Stimulated activated CD8-positive, alpha-beta memory T cell treated with anti-CD3 and anti-CD28 coated beads, Interleukin-2, amount 100 ng/mL, for 1 hour (primary cell): ENCODE measurements at regions not wholly inside any gene's neighbourhood (a gene's known extent, or its start where the extent isn't known, plus 50 kb on each side); places are given as distances from the start of the nearest gene placed in this dataset.
"Not testable (repeated sequence)": the region's sequence is repeated elsewhere in the genome, so short reads cannot be mapped to it uniquely, and the experiment has no call there.

Source experiments
- DNase-seq, 2 donors: peaks; one replicate each; pipeline ENCODE4 v3.0.0-alpha.2; 2020; ENCODE audit warnings: low read depth in 2 of 2

DNA sequence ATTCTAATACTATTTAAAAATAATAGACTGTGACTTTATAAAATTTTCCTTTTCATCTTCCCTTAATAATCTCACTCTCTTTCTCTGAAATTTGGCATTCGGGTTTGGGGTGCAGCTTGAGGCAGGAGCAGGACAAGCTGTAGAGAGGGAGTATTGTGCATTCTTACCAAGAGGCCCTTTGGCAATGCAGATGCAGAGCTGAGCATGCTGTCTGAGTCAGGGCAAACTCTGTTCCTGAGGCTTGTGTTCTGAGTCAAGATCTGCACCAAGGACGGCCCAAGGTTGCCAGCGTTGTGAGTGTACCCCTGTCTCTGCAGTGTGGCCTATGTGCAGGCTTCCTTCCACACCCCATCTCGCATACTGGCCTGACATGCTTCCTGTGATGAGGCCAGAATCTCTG is 343.8 kb upstream of the FRG2C start:
- no peak for DNase-seq

DNA sequence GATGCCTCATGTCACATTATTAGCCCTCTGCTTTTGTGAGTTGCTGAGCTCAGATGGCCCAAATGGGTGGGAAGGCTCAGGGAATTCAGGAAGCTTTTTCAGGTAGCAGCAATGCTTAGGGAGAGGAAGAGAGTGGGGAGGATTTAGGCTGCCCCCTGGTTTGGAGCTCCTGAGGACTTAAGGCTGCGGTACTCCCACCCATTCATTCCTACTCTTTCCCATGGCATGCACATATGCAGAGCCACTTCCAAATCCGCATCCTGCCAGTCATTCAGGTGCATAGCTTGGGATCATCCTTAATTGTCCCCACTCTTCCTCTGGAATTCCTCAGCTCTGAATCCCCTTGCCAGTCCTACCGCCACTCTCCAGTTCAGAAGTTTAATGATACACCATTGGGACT is 343.1 kb upstream of the FRG2C start:
- DNase-seq = no peak

DNA sequence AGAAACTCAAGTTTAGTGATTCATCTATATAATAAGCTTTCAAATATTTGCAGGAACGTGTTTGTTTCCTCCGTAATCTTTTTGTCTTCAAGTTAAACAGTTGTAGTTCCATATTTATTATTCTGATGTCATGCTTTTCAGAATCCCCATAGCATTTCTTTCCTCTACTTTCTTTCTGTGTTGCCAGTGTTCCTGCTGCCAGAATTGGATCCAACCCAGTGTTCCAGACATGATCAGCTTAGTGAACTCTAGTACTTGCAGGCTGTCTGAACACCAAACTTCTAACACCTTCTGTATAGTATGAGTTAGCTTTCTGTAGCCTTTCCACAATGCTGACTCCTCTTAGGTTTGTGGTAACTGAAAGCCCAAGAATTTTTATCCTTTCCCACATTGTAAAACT is 340.2 kb upstream of the FRG2C start:
- not testable (repeated sequence) for DNase-seq

DNA sequence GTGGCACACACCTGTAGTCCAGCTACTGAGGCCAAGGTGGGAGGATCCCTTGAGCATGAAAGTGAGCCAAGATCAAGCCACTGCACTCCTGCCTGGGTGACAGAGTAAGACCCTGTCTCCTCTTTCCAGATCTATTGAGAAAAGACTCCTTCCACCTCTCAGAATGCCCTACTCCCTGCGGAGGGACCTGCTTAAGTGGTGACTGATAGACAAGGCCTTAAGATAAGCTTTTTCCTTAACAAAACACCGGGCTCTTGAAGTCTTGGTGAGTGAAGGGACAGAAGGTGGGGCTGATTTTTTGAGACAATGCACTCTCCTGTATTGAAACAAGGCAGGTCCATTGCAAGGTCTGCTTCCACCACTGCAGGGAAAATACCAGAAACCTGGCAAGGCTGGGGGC is 338.4 kb upstream of the FRG2C start:
- no peak for DNase-seq

DNA sequence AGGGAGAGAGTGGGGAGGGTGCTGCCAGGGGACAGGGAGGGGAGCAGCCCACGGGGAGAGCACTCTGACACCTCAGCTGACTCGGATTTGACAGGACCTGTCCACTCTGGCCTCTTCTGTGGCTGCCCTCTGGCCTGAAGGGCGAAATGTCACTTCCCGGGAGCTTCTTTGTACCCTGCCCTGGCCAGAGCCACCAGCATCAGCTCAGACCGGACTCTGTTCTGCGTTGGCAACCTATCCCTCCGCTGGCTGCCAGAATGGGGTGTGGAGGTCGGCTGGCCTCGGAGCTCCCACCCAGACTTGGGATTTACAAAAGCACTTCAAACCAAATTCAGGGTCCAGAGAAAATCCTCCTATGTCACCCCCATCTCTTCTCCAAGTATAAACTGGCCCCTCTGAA is 336.7 kb upstream of the FRG2C start:
- DNase-seq = no peak

DNA sequence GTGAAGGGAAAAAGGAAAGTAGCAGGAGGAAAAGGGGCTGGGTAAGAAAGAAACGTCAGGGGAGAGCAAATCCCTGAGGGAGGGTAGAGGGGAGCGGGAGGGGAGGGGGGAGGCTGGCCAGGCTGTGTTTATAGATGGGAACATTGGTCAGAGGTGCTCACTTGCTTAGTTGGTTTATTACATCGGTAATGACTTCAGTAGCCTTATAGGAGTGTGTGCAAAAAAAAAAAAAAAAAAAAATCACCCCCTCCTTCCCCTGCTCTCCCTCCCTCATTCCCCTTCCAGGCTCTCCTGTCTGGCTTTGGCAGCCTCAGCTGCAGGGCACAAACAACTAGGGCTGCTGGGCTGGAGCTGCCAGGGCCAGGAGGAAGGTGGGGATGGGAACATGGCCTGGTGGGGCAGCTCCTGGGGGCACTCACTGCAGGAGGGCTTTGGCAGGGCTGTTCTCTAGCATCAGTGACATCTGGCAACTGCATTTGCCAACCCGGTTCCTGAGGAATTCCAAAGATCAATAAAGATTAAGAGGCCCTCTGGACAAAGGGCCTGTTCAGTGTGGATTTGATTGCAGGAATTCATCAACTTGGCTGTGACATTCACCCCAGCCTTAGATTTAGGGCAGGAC is 334.5 kb upstream of the FRG2C start:
- no peak for DNase-seq

DNA sequence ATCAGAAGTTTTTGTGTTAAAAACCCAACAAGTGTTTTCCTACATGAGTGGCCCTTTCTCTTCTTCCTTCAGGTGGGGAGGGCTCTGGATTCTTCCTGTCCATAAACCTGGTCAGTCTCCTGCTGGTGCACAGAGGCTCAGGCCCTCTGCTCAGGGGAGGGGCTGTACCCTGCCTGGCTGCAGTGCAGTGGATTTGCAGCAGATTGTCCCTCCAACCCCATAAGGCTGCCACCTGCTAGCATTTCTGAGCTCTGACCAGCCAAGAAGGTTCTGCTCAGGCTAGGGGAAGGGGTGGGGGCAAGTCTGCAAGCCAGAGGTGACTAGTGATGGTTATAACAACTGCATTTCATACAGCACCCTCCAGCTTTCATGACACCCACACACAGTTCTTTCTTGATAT is 333.7 kb upstream of the FRG2C start:
- not testable (repeated sequence) for DNase-seq

DNA sequence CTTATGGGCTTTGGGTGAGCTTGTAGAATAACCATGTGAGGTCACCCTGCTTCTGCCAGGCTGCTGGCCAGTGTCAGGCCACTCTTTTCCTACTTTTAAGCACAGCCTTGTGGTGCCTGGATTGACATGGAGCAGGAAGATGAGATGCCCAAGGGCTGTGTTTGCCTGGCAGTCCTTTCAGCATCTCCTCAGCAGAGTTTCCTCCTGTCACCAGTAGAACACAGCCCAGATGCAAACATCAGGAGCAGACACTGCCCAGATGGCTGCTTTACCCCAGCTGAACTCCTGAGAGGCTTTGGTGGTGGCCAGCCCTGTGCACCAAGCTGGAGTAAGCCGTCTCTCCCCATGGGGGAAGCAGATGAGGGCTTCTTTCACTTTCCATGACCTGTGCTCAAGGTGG is 332.0 kb upstream of the FRG2C start:
- DNase-seq = not testable (repeated sequence)

DNA sequence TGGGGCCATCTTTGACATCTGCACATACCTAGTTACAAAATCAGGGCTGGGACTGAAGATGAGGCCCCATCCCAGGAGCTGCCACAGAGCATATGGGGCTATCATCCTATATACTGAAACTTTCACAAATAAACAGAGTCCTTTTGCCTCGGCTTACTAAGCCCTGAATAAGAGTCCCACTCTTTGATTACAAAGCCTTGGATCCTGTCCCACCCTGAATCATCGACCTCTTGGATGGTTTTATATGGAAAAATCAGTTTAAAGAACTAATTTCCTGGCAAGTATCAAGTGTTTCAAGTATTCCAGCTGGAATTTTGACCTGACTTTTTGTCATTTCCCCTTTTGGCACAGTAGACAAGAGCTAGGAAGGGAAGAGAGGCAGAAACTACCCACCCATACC is 331.3 kb upstream of the FRG2C start:
- no peak for DNase-seq

DNA sequence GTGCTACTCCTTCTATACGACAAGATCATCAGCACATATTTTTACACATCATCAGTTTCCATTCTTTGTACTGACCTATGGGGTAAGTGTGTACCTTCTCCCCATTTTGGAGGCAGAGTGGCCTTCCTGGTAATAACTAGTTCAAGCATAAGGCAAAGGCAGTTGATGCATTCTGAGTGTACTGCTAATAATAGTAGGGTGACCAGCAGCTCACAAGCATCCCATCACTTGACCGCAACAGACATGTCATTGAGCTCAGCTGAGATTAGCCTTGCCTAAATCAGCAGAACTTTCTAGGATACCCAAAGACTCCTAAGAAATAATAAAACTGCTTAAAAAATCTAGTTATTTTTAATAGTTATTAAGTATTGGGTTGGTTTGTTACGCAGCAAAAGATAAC is 329.8 kb upstream of the FRG2C start:
- DNase-seq = no peak

DNA sequence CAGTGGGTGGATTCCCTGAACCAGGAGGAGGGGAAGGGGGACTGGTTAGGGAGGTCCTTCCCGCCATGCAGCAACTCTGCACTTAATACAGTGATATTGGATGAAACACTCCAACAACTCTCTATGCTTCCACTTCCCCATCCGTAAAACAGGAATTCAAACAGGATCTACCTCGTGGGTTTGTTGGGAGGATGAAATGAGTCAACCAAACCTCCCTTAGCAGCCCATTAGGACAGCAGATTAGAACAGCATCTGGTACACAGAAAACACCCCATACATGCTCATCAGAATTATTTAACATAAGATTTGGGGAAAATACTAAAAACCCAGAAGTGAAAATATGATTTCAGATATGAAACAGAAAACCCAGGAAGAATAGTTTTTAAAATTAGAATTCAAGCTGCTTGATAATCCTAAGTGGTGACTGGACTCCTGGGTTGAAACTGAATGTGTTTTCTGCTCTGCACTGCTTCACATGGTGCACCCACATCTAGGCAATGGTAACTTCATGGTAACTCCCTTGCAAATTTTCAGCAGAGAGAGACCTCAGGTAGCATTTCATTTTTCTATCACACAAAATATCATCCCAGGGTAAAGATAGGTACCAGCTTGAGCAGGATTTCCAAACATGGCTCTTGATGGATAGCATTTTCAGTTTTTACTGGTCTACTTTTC is 326.8 kb upstream of the FRG2C start:
- DNase-seq = no peak

DNA sequence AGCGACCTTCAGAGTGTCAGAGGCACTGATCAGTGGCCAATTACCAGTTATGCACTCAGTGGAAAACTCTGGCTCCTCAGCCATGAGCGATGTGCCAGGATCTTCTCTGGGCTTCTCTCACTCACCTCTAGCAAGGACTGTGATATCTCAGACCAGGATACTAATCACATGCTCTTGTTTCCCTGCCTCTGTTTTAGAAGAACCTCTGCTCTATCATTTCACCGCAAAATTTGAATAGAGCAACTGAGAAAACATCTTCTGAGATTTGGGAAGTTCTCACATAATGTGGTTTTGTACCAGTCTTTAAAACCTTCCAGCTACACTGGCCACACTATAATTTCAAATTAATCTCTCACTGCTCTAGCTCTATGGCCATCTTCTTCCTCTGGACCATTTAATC is 325.8 kb upstream of the FRG2C start:
- no peak for DNase-seq

DNA sequence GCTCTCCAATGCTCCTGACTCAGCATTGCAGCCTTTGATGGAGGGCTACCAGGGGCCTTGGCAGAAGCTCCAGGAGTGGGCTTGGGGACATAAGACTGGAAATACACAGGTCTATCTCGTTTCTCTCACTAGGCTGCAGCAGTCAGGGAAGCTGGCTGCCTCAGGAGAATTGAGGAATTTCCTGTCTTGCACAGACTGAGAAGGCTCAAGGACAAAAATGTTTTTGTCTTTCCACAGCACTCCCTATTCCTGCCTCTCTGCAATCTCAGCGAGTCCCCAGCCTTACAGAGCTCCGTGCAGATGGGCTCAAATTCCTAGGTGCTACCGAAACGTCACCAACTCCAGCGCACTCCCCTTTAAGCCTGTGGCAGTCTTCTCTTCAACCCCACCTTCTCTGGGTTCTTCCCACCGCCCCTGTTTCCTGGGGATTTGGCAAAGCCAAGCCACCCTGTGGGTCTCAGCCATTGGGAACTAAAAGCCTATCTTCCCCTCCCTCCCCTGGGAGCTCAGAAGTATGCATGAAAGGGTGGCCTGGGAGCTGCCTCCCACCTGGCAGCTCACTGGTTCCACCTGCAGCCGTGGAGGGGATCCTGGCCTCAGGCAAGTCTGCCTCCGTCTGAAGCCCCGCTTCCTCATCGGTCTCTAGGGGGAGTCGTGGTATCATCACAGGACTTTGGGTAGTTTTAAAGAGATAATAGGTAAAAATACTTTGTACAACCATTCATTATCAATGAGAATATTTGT is 322.6 kb upstream of the FRG2C start:
- no peak for DNase-seq

DNA sequence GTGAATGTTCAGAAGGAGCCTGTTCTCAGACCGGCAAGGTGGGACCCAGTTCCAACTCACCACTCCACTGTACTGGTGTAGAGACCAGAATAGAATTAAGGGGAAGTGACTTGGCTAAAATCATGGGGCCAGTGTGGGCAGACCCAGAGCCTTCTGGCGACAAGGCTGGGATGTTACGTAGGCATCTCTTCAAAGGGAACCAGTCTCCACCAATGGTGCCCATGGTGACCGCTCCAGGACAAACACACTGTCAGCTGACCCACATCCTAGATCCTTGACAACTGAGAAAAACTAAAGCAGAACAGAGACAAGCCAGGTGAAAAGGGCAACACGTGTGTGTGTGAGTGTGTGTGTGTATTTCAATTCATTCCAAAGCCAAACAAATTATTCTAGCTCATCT is 321.7 kb upstream of the FRG2C start:
- no peak for DNase-seq

DNA sequence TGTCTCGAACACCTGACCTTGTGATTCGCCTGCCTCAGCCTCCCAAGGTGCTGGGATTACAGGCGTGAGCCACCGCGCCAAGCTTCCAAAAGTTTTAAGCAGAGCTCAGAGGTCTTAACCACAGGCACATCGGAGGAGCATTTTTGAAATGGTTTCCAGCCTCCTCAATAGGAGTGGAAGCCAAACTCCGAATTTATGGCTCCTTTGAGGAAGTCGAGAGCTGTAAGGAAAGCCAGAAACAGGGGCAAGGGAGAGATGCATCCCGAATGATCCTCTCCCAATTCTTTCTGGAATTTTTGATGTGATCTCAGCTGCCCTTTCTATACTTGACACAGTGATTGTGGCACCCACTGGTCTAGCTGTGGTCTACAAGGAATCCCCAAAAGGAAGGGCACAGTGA is 313.6 kb upstream of the FRG2C start:
- DNase-seq = not testable (repeated sequence)

DNA sequence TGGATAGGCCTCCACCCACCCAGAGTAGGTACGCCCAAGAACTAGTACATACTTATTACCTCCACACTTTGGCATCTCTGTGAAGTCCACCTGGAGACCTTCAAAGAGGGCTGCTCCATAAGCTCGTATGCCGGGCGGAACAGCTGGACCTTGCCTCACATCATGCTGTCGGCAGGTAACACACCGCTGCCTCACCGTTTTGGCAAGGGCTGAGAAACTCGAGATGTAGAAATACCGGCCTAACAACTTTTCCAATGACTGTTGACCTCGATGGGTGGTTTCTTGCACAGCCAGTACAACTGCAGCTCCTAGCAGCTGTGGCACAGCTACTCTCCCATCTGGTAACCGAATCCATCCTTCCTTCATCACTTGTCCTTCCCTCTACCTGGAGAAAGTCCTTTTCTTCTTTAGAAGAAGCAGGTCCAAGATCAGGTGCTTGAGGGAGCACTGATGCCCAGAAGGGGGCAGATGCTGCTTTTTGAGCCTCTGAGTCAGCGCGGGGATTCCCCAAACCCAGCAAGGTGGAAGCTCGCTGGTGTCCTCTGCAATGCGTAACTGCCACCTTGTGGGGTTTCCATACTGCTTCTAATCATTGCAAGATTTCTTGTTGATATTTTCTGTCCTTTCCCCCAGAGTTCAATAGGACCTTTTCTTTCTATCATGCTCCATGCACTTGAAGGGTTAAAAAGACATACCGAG is 301.9 kb upstream of the FRG2C start:
- not testable (repeated sequence) for DNase-seq

DNA sequence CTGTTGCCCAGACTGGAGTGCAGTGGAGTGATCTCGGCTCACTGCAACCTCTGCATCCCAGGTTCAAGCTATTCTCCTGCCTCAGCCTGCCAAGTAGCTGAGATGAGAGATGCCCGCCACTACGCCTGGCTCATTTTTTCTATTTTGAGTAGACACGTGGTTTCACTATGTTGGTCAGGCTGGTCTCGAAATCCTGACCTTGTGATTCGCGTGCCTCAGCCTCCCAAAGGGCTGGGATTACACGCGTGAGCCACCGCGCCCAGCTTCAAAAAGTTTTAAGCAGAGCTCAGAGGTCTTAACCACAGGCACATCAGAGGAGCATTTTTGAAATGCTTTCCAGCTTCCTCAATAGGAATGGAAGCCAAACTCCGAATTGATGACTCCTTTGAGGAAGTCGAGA is 291.2 kb upstream of the FRG2C start:
- not testable (repeated sequence) for DNase-seq

DNA sequence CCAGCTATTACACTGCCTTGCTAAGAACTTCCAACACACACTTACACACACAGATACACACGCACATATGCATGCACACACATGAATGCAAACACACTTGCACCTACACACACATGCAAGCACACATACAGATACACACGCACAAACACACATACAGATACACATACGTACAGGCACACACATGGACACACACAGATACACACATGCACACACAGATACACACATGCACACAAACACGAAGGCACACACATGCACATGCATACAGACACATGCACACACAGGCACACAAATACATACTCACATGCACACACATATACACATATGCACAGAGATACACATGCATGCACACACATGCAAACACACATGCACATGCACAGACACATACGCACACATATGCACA is 284.3 kb upstream of the FRG2C start:
- DNase-seq = not testable (repeated sequence)

DNA sequence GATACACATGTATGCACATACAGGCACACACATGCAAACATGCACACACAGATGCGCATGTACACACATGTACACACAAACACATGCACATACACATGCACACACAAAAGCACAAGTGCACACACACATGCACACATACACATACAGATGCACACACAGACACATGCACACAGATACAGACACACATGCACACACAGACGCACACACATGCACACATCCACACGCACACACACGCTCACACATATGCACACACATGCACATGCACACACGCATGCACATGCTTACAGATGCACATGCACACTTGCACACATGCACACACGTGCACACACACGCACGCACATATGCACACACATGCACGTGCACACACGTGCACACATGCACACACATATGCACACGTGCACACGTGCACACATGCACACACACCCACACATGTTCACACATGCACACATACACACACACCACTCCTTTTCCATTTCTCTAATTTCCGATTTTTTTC is 283.8 kb upstream of the FRG2C start:
- no peak for DNase-seq

DNA sequence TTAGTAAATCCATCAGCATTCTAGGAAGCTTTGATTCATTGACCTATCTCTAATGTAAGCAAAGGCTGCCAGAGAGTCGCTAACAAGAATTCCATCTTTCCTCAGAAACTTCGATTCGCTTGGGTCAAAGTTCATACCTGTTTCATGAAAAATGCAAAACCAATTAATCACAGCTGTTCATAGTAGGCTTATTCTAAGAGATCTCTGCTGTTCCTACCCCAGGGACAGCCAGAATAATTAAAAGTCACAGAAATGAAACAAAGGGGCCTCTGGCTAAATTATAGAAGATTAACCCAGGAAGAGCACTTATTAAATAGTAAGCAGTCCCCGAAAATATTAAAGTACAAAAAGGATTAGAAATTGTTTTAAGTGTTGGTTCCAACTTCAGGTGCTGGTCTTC is 280.1 kb upstream of the FRG2C start:
- DNase-seq = not testable (repeated sequence)

DNA sequence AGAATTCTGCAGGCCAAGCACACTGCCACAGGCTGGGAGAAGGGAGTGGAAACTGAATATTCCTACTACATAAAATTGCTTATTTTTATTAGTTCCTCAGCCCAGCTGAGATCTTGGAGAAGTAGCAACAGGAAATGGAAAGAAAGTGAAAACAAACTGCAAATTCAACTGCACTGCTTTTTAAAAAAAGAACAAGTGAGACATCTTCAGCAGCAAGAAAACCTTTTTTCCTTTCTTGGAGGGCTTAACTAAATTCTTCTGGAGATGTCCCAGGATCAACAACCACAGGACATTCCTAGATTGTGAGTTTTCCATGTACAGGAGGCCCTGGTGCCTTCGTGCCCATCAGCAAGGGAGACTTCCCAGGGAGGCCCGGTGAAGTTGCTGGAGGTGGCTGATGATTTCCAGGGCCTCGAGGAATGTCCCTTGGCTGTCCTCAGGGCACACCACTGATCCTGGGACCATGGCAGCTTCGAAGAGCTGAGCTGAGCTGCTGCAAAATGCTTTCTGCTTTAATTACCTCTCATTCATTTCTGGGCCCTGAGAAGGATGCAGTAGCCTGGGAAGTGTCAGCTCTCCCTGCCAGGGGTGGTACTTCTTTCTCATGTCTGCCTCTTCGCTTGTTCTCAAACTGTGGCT is 275.5 kb upstream of the FRG2C start:
- not testable (repeated sequence) for DNase-seq

DNA sequence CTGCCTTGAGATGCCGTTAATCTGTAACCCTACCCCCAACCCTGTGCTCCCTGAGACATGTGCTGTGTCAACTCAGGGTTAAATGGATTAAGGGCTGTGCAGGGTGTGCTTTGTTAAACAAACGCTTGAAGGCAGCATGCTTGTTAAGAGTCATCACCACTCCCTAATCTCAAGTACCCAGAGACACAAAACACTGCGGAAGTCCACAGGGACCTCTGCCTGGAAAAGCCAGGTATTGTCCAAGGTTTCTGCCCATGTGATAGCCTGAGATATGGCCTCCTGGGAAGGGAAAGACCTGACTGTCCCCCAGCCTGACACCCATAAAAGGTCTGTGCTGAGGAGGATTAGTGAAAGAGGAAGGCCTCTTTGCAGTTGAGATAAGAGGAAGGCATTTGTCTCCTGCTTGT is 270.8 kb upstream of the FRG2C start:
- not testable (repeated sequence) for DNase-seq
